ENCODE measurements at regions not wholly inside any gene's neighbourhood (a gene's known extent, or its start where the extent isn't known, plus 50 kb on each side); places are given as distances from the start of the nearest gene placed in this dataset.

GRCh38 chr22:35488513-35488912 lies 52.1 kb upstream of the RASD2 start:
- no peaks in the 10 kb centered on the region for H3K9me3 ChIP-seq (replicated peaks in 1 of 2; ENCODE audit: control insufficient read depth in 1 of 2, insufficient read depth in 1 of 2, low read length in 2 of 2)
- H3K36me3 Mint-ChIP-seq: no peaks in the 10 kb centered on the region
- H3K4me1 ChIP-seq (ENCODE audit: control insufficient read depth in 1 of 2, insufficient read depth in 2 of 2, low read length in 2 of 2): no peaks in the 10 kb centered on the region
- no peak overlapping the region for H3K27ac ChIP-seq (ENCODE audit: low read depth in 1 of 2, low read length in 2 of 2)
- no peak overlapping the region for H3K9ac ChIP-seq (ENCODE audit: insufficient read depth, low read length, poor library complexity, severe bottlenecking)
- H3K4me1 Mint-ChIP-seq: peaks cover 3% of the 10 kb centered on the region
- no peak for TF ChIP-seq CTCF (IDR thresholded peaks at IDR 0.05)
- 88% methylated on average over 3 of the region's 3 CpGs for WGBS (ENCODE audit: insufficient coverage)
- H3K27me3 Mint-ChIP-seq (ENCODE audit: low read depth in 3 of 3): peaks cover 3 to 17% (median 12%) of the 10 kb centered on the region in 3 donors
- H3K36me3 ChIP-seq (replicated peaks in 1 of 2; ENCODE audit: control insufficient read depth in 1 of 2, insufficient read depth in 2 of 2, low read length in 2 of 2): no peaks in the 10 kb centered on the region
- no peak overlapping the region for H3K4me2 ChIP-seq (replicated peaks; ENCODE audit: extremely low read depth, low read length, poor library complexity, severe bottlenecking)
- H3K27ac Mint-ChIP-seq: no peak overlapping the region
- no peak overlapping the region for H3K4me3 Mint-ChIP-seq
- peaks cover 0 to 6% (median 0%) of the 10 kb centered on the region in 7 donors for H3K9me3 Mint-ChIP-seq
- no peak overlapping the region for H2AFZ ChIP-seq (ENCODE audit: insufficient read depth, low read depth, low read length, poor library complexity, severe bottlenecking)
- intact Hi-C loops (cut with micrococcal nuclease): no loop called here
- no peak for DNase-seq
- H3K4me3 ChIP-seq (replicated peaks in 1 of 3; ENCODE audit: low read depth in 2 of 3, low read length in 3 of 3): no peak overlapping the region
- no peaks in the 10 kb centered on the region for H3K27me3 ChIP-seq (ENCODE audit: control insufficient read depth in 2 of 2, insufficient read depth in 2 of 2, low read length in 2 of 2)
- H4K20me1 ChIP-seq (ENCODE audit: insufficient read depth, low read length): no peaks in the 10 kb centered on the region
- H3K79me2 ChIP-seq (ENCODE audit: insufficient read depth, low read length): no peaks in the 10 kb centered on the region

- Histone ChIP-seq H3K79me2 (ENCODE audit: insufficient read depth, low read length) (no peaks in the 10 kb centered on the region), H3K4me1 (ENCODE audit: control insufficient read depth in 1 of 2, insufficient read depth in 2 of 2, low read length in 2 of 2) (no peaks in the 10 kb centered on the region), H3K27ac (ENCODE audit: low read depth in 1 of 2, low read length in 2 of 2) (no peak overlapping the region), H3K9ac (ENCODE audit: insufficient read depth, low read length, poor library complexity, severe bottlenecking) (no peak overlapping the region), H3K4me3 (replicated peaks in 1 of 3; ENCODE audit: low read depth in 2 of 3, low read length in 3 of 3) (no peak overlapping the region), H3K27me3 (ENCODE audit: control insufficient read depth in 2 of 2, insufficient read depth in 2 of 2, low read length in 2 of 2) (no peaks in the 10 kb centered on the region), H3K36me3 (replicated peaks in 1 of 2; ENCODE audit: control insufficient read depth in 1 of 2, insufficient read depth in 2 of 2, low read length in 2 of 2) (no peaks in the 10 kb centered on the region), H3K9me3 (replicated peaks in 1 of 2; ENCODE audit: control insufficient read depth in 1 of 2, insufficient read depth in 1 of 2, low read length in 2 of 2) (no peaks in the 10 kb centered on the region), H3K4me2 (replicated peaks; ENCODE audit: extremely low read depth, low read length, poor library complexity, severe bottlenecking) (no peak overlapping the region), H4K20me1 (ENCODE audit: insufficient read depth, low read length) (no peaks in the 10 kb centered on the region), H2AFZ (ENCODE audit: insufficient read depth, low read depth, low read length, poor library complexity, severe bottlenecking) (no peak overlapping the region)
- no peak for DNase-seq
- no peaks in the 10 kb centered on the region for H3K36me3 Mint-ChIP-seq
- WGBS (ENCODE audit: insufficient coverage): no CpG with 5 or more reads among the region's 6 CpGs
- no peak overlapping the region for H3K4me3 Mint-ChIP-seq
- no peak for TF ChIP-seq CTCF (IDR thresholded peaks at IDR 0.05)
- intact Hi-C loops (cut with micrococcal nuclease): no loop called here
- H3K27me3 Mint-ChIP-seq (ENCODE audit: low read depth in 3 of 3): peaks cover 6 to 17% (median 15%) of the 10 kb centered on the region in 3 donors
- no peak overlapping the region for H3K27ac Mint-ChIP-seq
- H3K9me3 Mint-ChIP-seq: peaks cover 0 to 5% (median 0%) of the 10 kb centered on the region in 7 donors
- no peaks in the 10 kb centered on the region for H3K4me1 Mint-ChIP-seq
These were observed 51.4 kb upstream of the RASD2 start for GRCh38 chr22:35489239-35489638.

All from CD14-positive monocyte (primary cell).